Natural killer cell treated with Interleukin-12 subunit alpha and Interleukin-12 subunit beta and Interleukin-15 and Interleukin-18, amount 100 ng/mL, for 72 hours (primary cell): ENCODE measurements at regions not wholly inside any gene's neighbourhood (a gene's known extent, or its start where the extent isn't known, plus 50 kb on each side); places are given as distances from the start of the nearest gene placed in this dataset.
"Not testable (repeated sequence)": the region's sequence is repeated elsewhere in the genome, so short reads cannot be mapped to it uniquely, and the experiment has no call there.

Experiments
- ATAC-seq, 2 donors: fragments of 150-1000 bp; cut with Tn5 transposase in 1 of 2; sonication (Bioruptor Pico), chemical (Tn5 transposase) in 1 of 2; 2 replicates each; pipeline ENCODE4 v1.10.0; 2021
- DNase-seq: peaks from one replicate; pipeline ENCODE4 v3.0.0; 2022; ENCODE audit warnings: low spot score
- H3K27ac Mint-ChIP-seq, 2 donors: 1 replicate in 1 of 2; 2 replicates in 1 of 2; pipeline ENCODE4 v1.8.0; 2022; ENCODE audit warnings: mixed read lengths in 2 of 2, mild to moderate bottlenecking in 1 of 2, moderate library complexity in 1 of 2
- H3K27me3 Mint-ChIP-seq, 2 donors: 1 replicate in 1 of 2; 2 replicates in 1 of 2; pipeline ENCODE4 v1.8.0; 2022; ENCODE audit warnings: mixed read lengths in 2 of 2
- H3K36me3 Mint-ChIP-seq: one replicate; pipeline ENCODE4 v1.8.0; 2022; ENCODE audit warnings: mixed read lengths
- H3K4me1 Mint-ChIP-seq, 2 donors: 1 replicate in 1 of 2; 2 replicates in 1 of 2; pipeline ENCODE4 v1.8.0; 2022; ENCODE audit warnings: low read depth in 2 of 2, mixed read lengths in 2 of 2, mild to moderate bottlenecking in 1 of 2
- H3K4me3 Mint-ChIP-seq: one replicate; pipeline ENCODE4 v1.8.0; 2022; ENCODE audit warnings: mixed read lengths
- H3K9me3 Mint-ChIP-seq: 2 replicates; pipeline ENCODE4 v1.8.0; 2022; ENCODE audit warnings: mixed read lengths

DNA sequence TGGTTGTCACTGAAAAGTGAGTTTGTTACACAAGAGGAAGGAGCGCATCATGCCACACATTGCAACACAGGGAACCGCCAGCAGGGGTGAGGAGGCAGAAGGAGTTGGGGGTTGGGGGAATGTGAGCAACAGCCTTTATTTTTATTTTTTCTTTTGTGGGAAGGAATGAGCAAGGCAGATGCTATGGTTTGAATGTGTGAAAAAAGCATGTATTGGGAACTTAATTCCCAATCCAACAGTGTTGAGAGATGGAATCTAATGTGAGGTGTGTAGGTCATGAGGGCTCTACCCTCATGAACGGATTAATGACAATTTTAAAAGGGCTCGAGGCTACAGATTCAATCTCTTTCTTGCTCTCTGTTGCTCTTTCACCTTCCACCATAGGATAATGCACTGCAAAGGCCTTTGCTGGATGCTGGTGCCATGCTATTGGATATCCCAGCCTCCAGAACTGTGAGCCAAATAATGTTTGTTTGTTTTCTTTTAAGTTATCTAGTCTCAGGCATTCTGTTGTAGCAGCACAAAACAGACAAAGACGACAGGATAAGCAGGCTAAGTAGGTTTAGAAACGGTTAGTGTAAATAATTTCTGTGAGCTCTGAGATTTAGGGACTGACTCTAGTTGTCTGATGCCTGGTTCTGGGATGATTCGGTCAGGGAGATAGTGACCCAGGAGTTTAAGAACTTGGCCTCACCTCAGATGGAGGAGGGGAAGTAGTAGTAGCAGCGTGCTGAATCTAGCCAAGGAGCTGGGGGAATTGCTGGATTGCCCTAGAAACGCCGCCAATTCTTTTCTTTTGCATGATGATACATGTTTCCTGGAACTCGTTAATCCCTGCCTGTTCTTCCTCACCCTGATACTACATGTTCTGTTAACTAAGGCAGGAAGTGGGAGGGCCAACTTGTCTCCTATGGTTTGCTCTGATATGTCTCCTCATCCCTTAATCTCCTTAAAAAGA is 156.6 kb upstream of the CTSO start:
- Mint-ChIP-seq H3K4me1 (no peaks in the 10 kb centered on the region), H3K9me3 (no peaks in the 10 kb centered on the region), H3K4me3 (no peak overlapping the region), H3K27ac (no peak overlapping the region), H3K36me3 (no peaks in the 10 kb centered on the region), H3K27me3 (no peaks in the 10 kb centered on the region)
- DNase-seq (no peak), ATAC-seq (no peak)

GRCh38 chr4:156109087-156109486 is 155.4 kb upstream of the CTSO start:
- not testable (repeated sequence) for H3K4me3 Mint-ChIP-seq, H3K9me3 Mint-ChIP-seq

GRCh38 chr4:156103311-156103710 is 149.6 kb upstream of the CTSO start:
- Mint-ChIP-seq H3K4me1 (no peaks in the 10 kb centered on the region), H3K27me3 (no peaks in the 10 kb centered on the region), H3K4me3 (no peak overlapping the region), H3K27ac (no peak overlapping the region), H3K36me3 (no peaks in the 10 kb centered on the region), H3K9me3 (no peaks in the 10 kb centered on the region)
- ATAC-seq (no peak), DNase-seq (no peak)

More at GRCh38 chr4:156109087-156109486, 155.4 kb upstream of the CTSO start:
- not testable (repeated sequence) for DNase-seq, ATAC-seq, H3K36me3 Mint-ChIP-seq, H3K4me1 Mint-ChIP-seq, H3K27ac Mint-ChIP-seq, H3K27me3 Mint-ChIP-seq

DNA sequence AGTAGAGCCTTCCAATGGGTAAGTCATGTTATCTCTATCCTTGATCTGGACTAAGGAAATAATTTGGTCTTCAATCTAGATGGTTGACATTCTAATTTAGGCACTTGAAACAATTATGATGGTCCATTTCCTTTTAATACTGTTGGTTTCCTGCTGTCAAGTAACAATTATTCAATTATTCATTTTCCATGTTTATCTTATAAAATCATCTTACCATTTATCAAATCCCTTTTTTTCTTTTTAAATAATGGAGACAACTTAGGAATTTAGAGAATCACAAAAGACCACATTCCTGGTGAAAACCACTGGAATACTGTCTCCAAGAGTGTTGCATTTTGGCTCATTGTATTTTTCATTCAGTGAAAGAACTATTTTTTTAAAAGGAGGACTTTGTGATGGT is 148.7 kb upstream of the CTSO start:
- DNase-seq = no peak
- Mint-ChIP-seq H3K4me3 (no peak overlapping the region), H3K9me3 (no peaks in the 10 kb centered on the region)

DNA sequence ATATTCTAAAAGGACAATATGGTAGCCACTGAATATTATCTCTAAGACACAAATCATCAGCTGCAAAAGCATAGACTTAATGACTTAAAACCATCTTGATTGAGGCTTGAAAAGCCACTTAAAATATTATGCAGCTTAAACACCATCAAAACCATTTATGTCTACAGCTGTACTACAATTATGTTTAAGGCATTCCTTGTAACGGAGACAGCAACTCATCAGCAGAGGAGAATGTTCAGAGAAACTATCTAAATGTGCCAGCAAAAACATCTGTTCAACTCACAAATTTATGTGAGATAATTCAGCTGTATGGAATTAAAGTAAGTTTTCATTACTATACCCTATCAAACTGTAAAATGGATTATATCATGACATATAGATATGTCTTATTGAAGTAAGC is 147.9 kb upstream of the CTSO start:
- H3K4me3 Mint-ChIP-seq = no peak overlapping the region

More for the DNA sequence above, 148.7 kb upstream of the CTSO start:
- no peaks in the 10 kb centered on the region for H3K36me3 Mint-ChIP-seq
- H3K27ac Mint-ChIP-seq = no peak overlapping the region
- no peaks in the 10 kb centered on the region for H3K27me3 Mint-ChIP-seq
- no peaks in the 10 kb centered on the region for H3K4me1 Mint-ChIP-seq
- no peak for ATAC-seq

DNA sequence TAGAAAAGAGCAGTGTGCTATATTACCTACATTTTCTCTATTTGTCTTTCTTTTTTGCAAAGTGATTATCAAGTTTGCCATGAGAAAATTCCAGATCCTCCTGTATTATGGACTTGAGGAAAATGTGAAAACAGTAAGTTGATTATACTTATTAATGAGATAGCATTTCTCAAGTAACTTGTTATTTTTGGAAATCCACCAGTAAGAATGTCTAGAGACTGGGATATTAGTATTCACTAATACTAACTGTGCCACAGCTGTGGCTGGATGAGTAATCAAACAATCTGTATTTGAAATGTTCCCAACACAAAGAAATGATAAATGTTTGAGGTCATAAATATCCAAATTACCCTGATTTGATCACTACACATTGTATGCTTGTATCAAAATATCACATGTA is 147.0 kb upstream of the CTSO start:
- Mint-ChIP-seq H3K4me3 (no peak overlapping the region), H3K27ac (no peak overlapping the region), H3K27me3 (no peaks in the 10 kb centered on the region), H3K36me3 (no peaks in the 10 kb centered on the region), H3K4me1 (no peaks in the 10 kb centered on the region), H3K9me3 (no peaks in the 10 kb centered on the region)
- DNase-seq = no peak
- ATAC-seq = no peak

More for the DNA sequence above, 147.9 kb upstream of the CTSO start:
- no peak for DNase-seq
- ATAC-seq = no peak
- Mint-ChIP-seq H3K9me3 (no peaks in the 10 kb centered on the region), H3K27me3 (no peaks in the 10 kb centered on the region), H3K27ac (no peak overlapping the region), H3K36me3 (no peaks in the 10 kb centered on the region), H3K4me1 (no peaks in the 10 kb centered on the region)

DNA sequence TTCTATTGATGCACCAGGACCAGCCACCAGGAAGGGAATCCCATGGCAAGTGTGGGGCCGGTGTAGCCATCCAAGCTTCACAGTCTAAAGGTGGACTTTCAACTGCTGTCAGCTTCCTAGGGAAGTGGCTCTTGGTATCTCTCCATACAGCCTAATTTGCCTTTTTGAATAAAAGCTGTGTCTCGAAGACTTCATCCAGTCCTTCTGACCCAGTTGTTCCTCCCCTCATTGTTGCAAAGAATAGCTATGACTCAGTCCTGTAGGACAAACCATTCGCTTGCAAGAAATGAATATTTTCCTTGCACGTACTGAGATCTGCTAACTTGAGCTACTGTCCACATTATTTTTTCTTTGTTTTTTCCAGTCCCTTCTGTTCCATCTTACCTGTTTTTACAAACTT is 145.1 kb upstream of the CTSO start:
- H3K4me1 Mint-ChIP-seq = no peaks in the 10 kb centered on the region
- no peaks in the 10 kb centered on the region for H3K9me3 Mint-ChIP-seq
- DNase-seq (no peak), ATAC-seq (no peak)
- no peak overlapping the region for H3K27ac Mint-ChIP-seq
- no peaks in the 10 kb centered on the region for H3K27me3 Mint-ChIP-seq
- H3K4me3 Mint-ChIP-seq = no peak overlapping the region
- no peaks in the 10 kb centered on the region for H3K36me3 Mint-ChIP-seq

DNA sequence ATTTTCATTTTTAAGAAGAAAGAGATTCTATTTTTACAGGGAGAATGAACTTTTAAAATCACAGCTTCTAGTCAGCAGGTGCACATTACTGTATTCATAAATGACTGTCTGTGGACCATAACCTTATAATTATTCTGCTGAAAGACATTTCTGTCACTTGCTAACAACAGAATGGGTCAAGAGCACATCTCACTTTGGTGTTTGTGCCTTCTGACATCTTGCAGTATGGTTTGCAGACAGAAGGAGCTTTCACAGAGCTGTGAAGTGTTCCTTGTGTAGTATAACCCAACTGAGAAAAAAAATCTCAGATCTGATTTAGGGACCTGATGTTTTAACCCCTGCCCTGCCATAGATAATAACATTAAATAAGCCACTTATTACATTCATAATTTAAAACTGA is 131.4 kb upstream of the CTSO start:
- H3K36me3 Mint-ChIP-seq = no peaks in the 10 kb centered on the region
- DNase-seq (no peak), ATAC-seq (no peak)
- H3K4me1 Mint-ChIP-seq = no peaks in the 10 kb centered on the region
- peaks cover 8% of the 10 kb centered on the region for H3K9me3 Mint-ChIP-seq
- no peak overlapping the region for H3K27ac Mint-ChIP-seq
- H3K27me3 Mint-ChIP-seq = no peaks in the 10 kb centered on the region
- H3K4me3 Mint-ChIP-seq = no peak overlapping the region

DNA sequence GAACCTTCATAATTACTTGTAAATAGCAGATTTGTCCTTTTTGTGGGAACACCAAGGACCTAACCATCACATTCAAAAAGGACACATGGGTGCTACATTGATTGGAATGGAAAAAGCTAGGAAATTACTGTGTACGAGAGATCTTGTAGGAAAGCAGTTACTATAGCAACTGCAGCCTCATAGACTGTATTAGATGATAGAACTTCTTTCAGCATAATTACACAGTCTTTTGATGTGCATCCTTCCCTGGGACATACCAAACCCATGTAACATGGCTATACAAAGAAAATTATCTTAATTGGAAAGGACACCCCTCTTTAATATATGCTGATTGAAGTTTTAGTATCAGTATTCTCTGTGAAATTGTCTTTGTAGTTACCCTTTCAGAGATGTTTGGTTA is 130.7 kb upstream of the CTSO start:
- DNase-seq (no peak), ATAC-seq (no peak)
- Mint-ChIP-seq H3K4me1 (no peaks in the 10 kb centered on the region), H3K4me3 (no peak overlapping the region), H3K9me3 (peaks cover 8% of the 10 kb centered on the region), H3K36me3 (no peaks in the 10 kb centered on the region), H3K27me3 (no peaks in the 10 kb centered on the region), H3K27ac (no peak overlapping the region)

- Mint-ChIP-seq H3K4me1 (no peaks in the 10 kb centered on the region), H3K27ac (no peak overlapping the region), H3K9me3 (peaks cover 10% of the 10 kb centered on the region), H3K4me3 (no peak overlapping the region), H3K27me3 (no peaks in the 10 kb centered on the region), H3K36me3 (no peaks in the 10 kb centered on the region)
- ATAC-seq = no peak
- no peak for DNase-seq
Measured at GRCh38 chr4:156073976-156074375, 120.3 kb upstream of the CTSO start.

GRCh38 chr4:156060661-156061060 is 107.0 kb upstream of the CTSO start:
- Mint-ChIP-seq H3K4me3 (no peak overlapping the region), H3K9me3 (peaks cover 3% of the 10 kb centered on the region), H3K27me3 (no peaks in the 10 kb centered on the region), H3K4me1 (no peaks in the 10 kb centered on the region), H3K27ac (no peak overlapping the region), H3K36me3 (no peaks in the 10 kb centered on the region)
- ATAC-seq (no peak), DNase-seq (no peak)

- Mint-ChIP-seq H3K4me3 (no peak overlapping the region), H3K9me3 (no peaks in the 10 kb centered on the region), H3K4me1 (no peaks in the 10 kb centered on the region), H3K27ac (no peak overlapping the region), H3K36me3 (no peaks in the 10 kb centered on the region), H3K27me3 (no peaks in the 10 kb centered on the region)
- ATAC-seq (no peak), DNase-seq (no peak)
Measured at GRCh38 chr4:156053174-156053573, 99.5 kb upstream of the CTSO start.

GRCh38 chr4:156052116-156052515 is 98.5 kb upstream of the CTSO start:
- Mint-ChIP-seq H3K9me3 (no peaks in the 10 kb centered on the region), H3K27me3 (no peaks in the 10 kb centered on the region), H3K4me1 (no peaks in the 10 kb centered on the region), H3K36me3 (no peaks in the 10 kb centered on the region), H3K27ac (no peak overlapping the region), H3K4me3 (no peak overlapping the region)
- no peak for ATAC-seq
- no peak for DNase-seq

GRCh38 chr4:156038772-156039171 is 85.1 kb upstream of the CTSO start:
- Mint-ChIP-seq H3K27ac (no peak overlapping the region), H3K36me3 (no peaks in the 10 kb centered on the region), H3K4me3 (no peak overlapping the region), H3K27me3 (no peaks in the 10 kb centered on the region), H3K4me1 (no peaks in the 10 kb centered on the region), H3K9me3 (peaks cover 8% of the 10 kb centered on the region)
- DNase-seq = no peak
- ATAC-seq = no peak

DNA sequence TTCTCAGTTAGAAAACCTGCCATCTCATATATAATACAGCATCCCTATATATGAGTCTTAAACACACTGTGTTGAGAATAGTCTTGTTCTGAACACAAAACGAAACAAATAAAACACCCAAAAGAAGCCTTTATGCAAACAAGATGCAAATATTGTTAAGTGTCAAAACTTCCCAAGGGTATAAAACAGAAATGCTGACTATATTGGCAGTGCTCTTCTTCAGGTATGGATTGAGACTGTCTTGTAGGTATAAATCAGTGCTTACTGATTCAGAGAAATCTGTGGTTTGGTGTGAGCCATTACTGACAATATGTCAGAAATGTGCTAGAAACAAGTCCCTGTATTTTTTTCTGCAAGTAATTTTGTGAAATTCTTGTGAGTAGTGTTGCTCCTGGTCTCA is 82.8 kb upstream of the CTSO start:
- Mint-ChIP-seq H3K9me3 (peaks cover 3% of the 10 kb centered on the region), H3K27ac (no peak overlapping the region), H3K27me3 (no peaks in the 10 kb centered on the region), H3K4me1 (no peaks in the 10 kb centered on the region), H3K36me3 (no peaks in the 10 kb centered on the region), H3K4me3 (no peak overlapping the region)
- ATAC-seq (no peak), DNase-seq (no peak)
